Dedifferentiated amniotic fluid mesenchymal stem cell (primary cell): ENCODE measurements at regions not wholly inside any gene's neighbourhood (a gene's known extent, or its start where the extent isn't known, plus 50 kb on each side); places are given as distances from the start of the nearest gene placed in this dataset.
"Not testable (repeated sequence)": the region's sequence is repeated elsewhere in the genome, so short reads cannot be mapped to it uniquely, and the experiment has no call there.

Experiments used
- DNase-seq: peaks from one replicate; pipeline ENCODE4 v3.0.0-alpha.2; 2016; ENCODE audit errors: extremely low spot score

DNA sequence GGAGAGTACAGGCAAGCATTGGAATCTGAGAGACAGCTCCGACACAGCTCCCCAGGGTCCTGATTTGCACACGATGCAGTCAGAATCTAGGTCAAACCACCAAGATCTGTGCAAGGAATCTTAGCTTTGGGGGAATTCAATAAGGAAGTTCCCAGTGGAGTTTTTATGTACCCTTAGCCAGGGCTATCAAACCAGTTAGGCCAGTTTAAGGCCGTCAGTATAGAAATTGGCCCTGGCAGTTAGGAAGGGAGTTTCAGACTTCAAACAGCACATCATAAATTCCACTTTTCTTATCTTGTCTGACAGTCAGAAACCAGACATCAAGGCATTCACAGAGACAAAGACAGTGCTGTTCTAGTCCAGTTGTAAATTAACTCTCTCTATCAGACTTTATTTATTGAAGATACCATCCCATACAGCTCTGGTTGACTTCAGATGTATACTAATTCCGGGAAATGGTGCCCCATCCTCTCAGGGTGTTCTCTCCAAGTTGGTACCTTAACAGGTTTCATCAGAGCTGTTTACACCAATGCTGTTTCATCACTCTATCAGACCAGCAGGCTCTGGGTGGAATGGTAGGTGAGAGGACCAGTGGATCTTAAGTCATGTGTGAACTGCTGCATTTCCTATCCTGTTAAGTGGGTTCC, 157.5 kb upstream of the ATF7IP start:
- DNase-seq = no peak

DNA sequence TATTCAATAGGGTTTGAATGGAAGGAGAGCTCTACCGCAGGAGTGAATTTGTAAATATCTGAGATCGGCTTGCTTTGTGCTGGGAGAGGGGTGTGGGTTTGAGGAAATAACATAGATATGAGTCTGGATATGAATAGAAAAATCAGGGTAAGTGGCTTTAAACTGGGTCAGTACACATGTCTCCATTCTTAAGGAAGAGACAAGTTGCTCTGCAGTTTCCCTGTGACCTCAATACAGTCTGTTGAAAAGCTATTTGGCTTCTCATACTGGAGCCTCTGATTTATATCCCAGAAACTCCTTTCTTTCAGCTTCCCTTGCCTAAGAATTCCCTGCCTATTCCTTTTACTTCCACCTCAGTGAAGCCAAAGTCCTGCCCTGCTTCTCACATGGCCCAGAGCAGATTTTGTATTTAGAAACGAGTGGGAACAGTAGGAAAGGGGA, 153.5 kb upstream of the ATF7IP start:
- DNase-seq = no peak

DNA sequence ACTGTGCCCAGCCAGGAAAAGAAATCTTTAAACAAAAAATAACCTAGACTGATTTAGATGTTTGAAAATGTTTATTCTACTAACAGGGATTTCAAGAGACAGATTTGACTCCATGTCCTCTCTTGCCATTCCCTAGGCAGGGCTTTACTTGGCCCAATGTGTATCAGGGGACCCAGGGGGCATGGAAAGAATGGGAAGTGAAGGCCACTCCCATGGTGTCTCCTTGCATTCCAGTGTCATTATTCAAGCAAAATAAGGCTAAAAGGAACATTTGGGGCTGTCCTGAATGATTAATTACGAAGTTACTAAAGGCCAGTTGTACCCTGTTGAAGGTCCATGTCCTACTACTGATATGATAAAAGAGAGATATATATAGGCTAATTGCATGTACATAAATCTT, 151.9 kb upstream of the ATF7IP start:
- DNase-seq = no peak

DNA sequence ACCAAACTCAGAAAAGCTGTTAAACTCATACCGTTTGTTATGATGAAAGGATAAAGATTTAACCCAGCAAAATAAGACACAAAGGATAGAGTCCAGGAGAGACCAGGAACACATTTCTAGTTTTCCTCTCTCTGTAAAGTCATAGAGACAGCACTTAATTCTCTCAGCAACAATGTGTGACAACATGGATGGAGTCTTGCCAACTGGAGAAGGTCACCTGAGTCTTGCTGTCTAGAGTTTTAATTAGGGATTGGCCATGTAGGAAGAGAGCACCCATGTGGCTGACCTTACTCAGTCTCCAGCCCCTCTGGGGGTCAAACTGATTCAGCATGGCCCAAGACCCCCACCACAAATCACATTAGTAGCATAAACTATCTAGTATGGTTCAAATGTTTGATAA, 151.0 kb upstream of the ATF7IP start:
- DNase-seq = no peak

DNA sequence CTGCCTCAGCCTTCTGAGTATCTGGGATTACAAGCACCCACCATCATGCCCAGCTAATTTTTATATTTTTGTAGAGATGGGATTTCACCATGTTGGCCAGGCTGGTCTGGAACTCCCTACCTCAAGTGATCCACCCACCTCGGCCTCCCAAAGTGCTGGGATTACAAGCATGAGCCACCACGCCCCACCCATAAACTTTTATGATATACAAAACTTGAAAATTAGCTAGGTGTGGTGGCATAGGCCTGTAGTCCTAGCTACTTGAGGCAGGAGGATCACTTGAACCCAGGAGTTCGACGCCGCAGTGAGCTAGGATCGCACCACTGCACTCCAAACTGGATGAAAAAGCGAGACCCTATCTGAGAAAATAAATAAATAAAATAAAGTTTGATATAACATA, 149.5 kb upstream of the ATF7IP start:
- DNase-seq = not testable (repeated sequence)

GRCh38 chr12:14216405-14217294, 148.8 kb upstream of the ATF7IP start:
- no peak for DNase-seq

DNA sequence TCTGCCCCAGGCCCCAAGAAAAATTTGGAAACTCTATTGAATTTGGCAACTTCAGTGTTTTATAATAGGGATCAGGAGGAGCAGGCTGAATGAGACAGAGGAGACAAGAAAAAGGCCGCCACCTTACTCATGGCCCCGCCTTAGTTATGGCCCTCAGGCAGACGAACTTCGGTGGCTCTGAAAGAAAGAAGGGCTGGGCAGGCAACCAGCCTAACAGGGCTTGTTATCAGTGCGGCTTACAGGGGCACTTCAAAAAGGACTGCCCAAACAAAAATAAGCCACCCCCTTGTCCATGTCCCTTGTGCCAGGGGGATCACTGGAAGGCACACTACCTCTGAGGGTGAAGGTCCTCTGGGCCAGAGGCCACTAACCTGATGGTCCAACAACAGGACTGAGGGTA, 146.3 kb upstream of the ATF7IP start:
- no peak for DNase-seq

DNA sequence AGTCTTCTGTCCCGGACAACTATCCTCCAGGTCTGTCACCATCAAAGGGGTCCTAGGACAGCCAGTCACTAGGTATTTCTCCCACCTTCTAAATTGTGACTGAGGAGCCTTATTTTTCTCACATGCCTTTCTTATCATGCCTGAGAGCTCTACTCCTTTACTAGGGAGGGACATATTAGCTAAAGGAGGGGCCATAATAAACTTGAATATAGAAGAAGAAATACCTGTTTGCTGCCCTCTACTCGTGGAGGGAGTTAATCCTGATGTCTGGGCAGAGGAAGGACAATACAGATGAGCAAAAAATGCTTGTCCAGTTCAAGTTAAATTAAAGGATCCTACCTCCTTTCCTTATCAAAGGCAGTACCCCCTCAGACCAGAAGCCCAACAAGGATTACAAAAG, 145.8 kb upstream of the ATF7IP start:
- not testable (repeated sequence) for DNase-seq

- no peak for DNase-seq
Measured at GRCh38 chr12:14225064-14225463, 140.4 kb upstream of the ATF7IP start.

GRCh38 chr12:14235176-14235575, 130.3 kb upstream of the ATF7IP start:
- DNase-seq = not testable (repeated sequence)

DNA sequence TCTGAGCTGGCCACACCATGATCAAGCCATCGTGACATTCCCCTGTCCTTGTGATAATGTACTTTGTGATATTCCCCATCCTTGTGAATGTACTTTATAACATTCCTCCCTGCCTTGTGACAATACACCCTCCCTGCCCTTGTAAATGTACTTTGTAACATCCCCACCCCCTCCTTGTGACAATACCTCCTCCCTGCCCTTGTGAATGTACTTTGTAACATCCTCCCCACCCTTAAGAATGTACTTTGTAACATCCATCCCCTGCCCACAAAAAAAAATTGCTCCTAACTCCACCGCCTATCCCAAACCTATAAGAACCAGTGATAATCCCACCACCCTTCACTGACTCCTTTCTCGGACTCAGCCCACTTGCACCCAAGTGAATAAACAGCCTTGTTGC, 128.8 kb upstream of the ATF7IP start:
- not testable (repeated sequence) for DNase-seq

DNA sequence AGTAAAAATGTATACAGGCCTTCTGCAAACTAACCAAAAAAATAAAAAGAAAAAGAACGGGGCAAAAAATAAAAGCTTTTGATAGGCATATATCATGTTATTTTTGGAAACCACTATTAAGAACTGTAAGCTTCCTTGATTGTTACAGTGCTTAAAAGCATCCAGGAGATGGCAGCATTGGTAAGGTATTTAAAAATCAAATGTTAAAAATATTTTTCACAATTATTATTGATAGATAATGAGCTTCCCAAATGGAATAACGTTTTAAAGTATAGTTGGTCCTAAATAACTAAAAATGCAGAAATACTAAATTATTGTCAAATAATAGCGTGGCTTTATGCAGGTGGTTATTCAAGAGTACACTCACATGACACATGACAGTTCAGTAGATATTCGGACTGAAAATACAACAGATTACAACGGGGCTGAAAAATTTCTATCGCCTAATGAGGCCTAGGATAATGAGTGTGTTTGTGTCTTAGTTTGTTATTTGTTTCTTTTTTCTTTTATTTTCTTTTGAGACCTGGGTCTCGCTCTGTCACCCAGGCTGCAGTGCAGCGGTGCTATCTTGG, 127.2 kb upstream of the ATF7IP start:
- peak; percentile 33 for DNase-seq

DNA sequence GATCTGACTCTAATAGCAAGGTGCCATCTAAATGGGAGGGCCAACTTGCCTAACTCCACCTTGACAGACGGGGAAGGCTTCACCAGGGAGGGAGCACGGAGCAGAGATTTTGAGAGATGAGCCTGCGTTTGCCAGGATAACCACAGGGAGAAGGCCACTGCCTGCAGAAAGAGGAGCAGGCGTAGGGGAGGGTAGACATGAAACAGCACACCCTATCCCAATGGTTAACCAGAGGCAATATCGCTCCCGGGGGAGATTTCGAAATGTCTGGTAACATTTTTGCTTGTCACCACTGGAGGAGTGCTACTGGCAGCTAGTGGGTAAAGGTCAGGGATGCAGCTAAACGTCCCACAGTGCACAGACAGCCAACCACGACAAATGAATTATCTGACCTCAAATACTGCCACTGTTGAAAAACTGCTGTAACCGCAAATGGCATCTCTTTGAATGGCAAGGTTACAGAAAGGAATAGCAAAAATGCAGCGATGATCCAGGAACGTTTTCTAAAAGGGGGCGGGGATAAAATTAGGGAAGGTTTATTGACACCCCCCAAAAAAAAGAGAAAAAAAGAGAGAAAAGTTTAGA, 126.0 kb upstream of the ATF7IP start:
- DNase-seq = no peak

- DNase-seq = no peak
Measured at GRCh38 chr12:14239935-14240872, 125.3 kb upstream of the ATF7IP start.

- DNase-seq = no peak
Measured at GRCh38 chr12:14240873-14241220, 124.6 kb upstream of the ATF7IP start.

- not testable (repeated sequence) for DNase-seq
Measured at GRCh38 chr12:14242825-14243224, 122.7 kb upstream of the ATF7IP start.

- DNase-seq = no peak
Measured at GRCh38 chr12:14243941-14244340, 121.5 kb upstream of the ATF7IP start.

DNA sequence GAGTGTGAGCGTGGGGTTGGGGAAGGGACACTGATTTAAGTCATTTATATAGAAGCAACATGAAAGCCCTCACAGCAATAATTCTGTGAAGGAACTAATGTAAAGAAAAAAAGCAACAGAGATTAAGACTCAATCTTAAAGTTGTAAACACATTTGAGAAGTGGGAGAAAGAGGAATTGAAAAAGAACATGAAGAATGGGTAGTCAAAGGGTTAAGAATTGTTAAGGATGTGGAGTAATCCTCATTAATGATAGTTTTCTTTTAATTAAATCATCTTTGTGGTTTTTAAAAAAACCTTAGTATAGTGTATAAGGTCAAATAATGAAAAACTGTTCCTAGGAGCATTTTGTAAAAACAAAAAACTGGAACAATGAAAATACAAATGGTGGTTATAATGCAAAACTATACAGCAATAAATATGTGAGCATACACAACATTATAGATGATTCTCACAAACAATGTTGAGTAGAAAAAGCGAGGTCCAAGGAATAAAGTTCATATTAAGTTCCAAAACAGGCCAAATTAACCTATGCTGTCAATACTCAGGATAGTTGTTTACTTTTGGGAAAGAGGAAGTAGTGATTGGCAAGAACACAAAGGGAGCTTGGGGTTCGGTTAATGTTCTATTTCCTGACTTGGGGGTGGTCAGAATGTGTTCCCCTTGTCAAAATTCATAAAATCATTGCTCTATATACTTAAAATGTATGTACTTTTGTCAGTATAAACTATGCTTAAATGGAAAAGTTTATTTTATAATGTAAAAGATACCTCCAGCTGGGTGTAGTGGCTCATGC, 120.4 kb upstream of the ATF7IP start:
- DNase-seq = no peak

GRCh38 chr12:14247166-14247565, 118.3 kb upstream of the ATF7IP start:
- DNase-seq = no peak

DNA sequence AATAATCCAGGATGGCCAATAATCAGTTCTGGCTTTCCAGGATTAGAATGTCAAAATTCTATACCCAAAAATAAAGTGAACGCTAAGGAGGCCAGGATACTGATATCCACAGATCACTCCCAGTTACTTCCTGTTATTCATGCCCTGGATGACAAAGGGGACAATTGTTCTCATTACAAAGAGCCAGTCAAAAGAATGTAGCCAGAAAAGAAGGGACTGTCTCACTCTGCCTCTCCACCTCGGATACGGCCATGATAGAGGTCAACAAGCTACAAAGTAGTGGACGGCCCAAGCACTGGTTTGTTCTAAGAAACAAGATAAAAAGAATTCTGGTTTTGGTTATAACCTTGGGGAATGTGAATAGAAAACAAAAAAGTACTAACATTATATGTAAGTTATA, 116.1 kb upstream of the ATF7IP start:
- no peak for DNase-seq

DNA sequence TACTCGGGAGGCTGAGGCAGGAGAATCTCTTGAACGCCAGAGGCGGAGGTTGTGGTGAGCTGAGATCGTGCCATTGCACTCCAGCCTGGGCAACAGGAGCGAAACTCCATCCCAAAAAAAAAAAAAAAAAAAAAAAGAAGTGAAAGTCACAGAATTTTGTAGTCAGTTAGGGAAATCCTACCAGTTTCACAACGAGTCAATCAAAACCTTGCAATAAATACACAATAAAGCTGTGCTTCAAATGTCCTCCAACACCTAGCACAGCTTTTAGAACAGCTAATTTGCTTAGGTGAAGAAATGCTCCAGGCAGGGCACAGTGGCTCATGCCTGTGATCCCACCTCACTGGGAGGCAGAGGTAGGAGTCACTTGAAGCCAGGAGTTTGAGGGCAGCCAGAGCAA, 112.8 kb upstream of the ATF7IP start:
- no peak for DNase-seq
